Activated naive CD4-positive, alpha-beta T cell treated with anti-CD3 and anti-CD28 coated beads for 36 hours (primary cell): ENCODE measurements at regions not wholly inside any gene's neighbourhood (a gene's known extent, or its start where the extent isn't known, plus 50 kb on each side); places are given as distances from the start of the nearest gene placed in this dataset.

Experiments
- CTCF ChIA-PET: fragments of 350-600 bp; sonication (Branson Sonifier 250); formaldehyde crosslinking; loops from one replicate; lab custom pipeline; 2021; ENCODE audit warnings: antibody characterized with exemption; lab: Charles Lee
- DNase-seq: peaks from one replicate; pipeline ENCODE4 v3.0.0-alpha.2; 2020
- H3K27ac Mint-ChIP-seq: one replicate; pipeline ENCODE4 v1.8.0; 2021; ENCODE audit warnings: mild to moderate bottlenecking, mixed read lengths
- H3K27me3 Mint-ChIP-seq: one replicate; pipeline ENCODE4 v1.8.0; 2021; ENCODE audit warnings: low read depth, mixed read lengths
- H3K36me3 Mint-ChIP-seq: one replicate; pipeline ENCODE4 v1.8.0; 2021; ENCODE audit warnings: low read depth, mixed read lengths
- H3K4me1 Mint-ChIP-seq: one replicate; pipeline ENCODE4 v1.8.0; 2021; ENCODE audit warnings: low read depth, mixed read lengths
- H3K4me3 Mint-ChIP-seq: one replicate; pipeline ENCODE4 v1.8.0; 2021; ENCODE audit warnings: mild to moderate bottlenecking, moderate library complexity, mixed read lengths
- H3K9me3 Mint-ChIP-seq: one replicate; pipeline ENCODE4 v1.8.0; 2021; ENCODE audit warnings: mixed read lengths
- intact Hi-C: fragments of 100-400 bp; cut with micrococcal nuclease; formaldehyde crosslinking; loops from one replicate; pipeline ENCODE4 v1.15.1; 2023

DNA sequence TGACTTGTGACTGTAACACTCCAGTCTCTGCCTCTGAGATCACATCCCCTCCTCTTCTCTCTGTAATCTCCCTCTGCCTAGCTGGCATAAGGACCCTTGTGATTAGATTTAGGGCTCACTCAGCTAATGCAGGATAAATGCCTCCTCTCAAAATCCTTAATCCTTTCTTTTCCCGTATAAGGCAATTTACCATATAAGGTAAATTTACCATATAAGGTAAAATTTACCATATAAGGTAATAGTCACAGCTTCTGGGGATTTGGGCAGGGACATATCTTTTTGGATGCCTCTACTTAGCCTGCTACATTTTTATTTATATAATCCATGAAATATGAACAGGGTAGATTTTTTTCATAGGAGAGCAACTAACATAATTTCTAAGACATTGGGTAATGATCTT is 318.0 kb upstream of the PUM3 start:
- no peaks in the 10 kb centered on the region for H3K36me3 Mint-ChIP-seq
- H3K9me3 Mint-ChIP-seq = no peaks in the 10 kb centered on the region
- intact Hi-C loops = no loop called here
- CTCF ChIA-PET = no interaction called here
- H3K27ac Mint-ChIP-seq = no peak overlapping the region
- H3K4me1 Mint-ChIP-seq = no peaks in the 10 kb centered on the region
- no peak for DNase-seq
- peaks cover 13% of the 10 kb centered on the region for H3K27me3 Mint-ChIP-seq
- H3K4me3 Mint-ChIP-seq = no peak overlapping the region

DNA sequence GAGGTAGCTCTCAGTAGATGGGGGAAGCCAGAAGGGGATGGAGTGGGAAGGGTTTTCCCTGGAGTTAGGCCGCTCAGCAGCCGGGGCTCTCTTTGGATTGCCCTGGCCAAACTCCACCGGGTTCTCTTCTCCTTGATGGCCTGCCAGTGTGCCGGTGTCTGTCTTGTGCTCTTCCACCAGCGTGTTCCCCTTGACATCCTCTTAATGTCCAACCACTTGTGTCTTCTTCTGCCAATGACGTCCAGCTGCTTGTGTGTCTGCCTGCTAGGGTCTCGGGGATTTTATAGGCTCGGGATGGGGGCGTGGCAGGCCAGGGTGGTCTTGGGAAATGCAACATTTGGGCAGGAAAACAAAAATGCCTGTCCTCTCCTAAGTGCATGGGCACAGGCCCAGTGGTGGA is 313.1 kb upstream of the PUM3 start:
- Mint-ChIP-seq H3K27ac (no peak overlapping the region), H3K36me3 (no peaks in the 10 kb centered on the region), H3K27me3 (peaks cover 6% of the 10 kb centered on the region), H3K4me1 (no peaks in the 10 kb centered on the region), H3K9me3 (no peaks in the 10 kb centered on the region), H3K4me3 (no peak overlapping the region)
- CTCF ChIA-PET = no interaction called here
- DNase-seq = no peak
- intact Hi-C loops = no loop called here

DNA sequence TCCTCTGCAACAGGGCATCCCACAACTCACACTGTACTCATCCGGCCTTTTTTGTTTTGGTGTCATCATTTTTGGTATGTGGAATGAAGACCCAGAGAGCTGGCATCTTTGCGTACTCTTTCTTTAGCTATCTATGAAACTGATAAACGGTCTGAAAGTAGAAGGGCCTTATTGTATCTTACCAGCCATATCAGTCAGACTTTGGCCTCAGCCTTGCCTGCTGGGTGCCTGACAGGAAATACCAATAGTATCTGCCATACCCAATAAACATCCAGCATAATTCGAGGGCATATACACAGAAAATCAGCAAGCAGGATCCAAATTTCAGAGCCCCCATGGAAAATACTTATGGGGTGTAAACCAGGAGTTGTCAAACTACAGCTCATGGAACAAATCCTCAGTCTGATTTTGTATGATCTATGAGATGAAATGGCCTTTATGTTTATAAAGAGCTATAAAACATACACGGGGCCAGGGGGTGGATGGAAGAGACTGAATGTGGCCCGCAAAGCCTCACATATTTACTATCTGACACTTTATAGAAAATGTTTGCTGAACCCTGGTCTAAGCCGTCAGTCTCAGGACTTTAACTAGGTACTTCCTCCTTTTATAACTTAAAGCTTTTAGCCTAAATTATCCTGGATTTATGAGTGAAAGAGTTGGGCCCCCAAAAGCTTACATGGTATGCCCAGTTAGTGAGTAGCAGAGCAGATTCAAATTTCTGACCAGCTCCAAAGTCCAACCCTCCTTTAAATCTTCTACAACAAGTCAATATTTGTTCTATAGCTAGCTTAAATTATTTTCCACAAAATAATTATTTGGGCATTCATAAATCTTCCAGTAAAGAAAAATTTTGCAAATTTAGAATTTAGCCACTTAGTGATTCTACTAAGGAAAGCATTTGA is 308.0 kb upstream of the PUM3 start:
- no peak overlapping the region for H3K4me3 Mint-ChIP-seq
- CTCF ChIA-PET = no interaction called here
- no peaks in the 10 kb centered on the region for H3K4me1 Mint-ChIP-seq
- H3K27me3 Mint-ChIP-seq = peaks cover 2% of the 10 kb centered on the region
- H3K36me3 Mint-ChIP-seq = no peaks in the 10 kb centered on the region
- intact Hi-C loops = no loop called here
- DNase-seq = no peak
- H3K27ac Mint-ChIP-seq = no peak overlapping the region
- H3K9me3 Mint-ChIP-seq = no peaks in the 10 kb centered on the region

DNA sequence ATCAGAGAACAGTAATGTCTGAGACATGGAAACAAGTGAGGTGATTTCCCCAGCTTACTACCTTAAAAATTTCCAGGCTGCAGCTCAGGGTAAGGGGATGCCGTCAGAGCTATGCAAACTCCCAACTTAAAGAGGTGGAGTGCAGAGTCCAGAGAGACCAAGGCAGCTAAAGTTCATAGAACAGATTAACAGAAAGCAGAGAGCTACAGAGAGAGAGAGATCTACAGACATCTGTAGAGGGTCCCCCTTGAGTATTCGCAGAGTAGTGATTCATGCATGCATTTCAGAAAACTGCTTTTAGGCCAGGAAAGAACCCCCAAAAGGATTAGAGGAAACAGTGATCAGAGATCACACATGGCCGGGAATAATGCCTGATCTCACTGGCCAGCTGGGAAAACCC is 306.2 kb upstream of the PUM3 start:
- H3K9me3 Mint-ChIP-seq = no peaks in the 10 kb centered on the region
- intact Hi-C loops = no loop called here
- no peak overlapping the region for H3K4me3 Mint-ChIP-seq
- no peaks in the 10 kb centered on the region for H3K4me1 Mint-ChIP-seq
- H3K36me3 Mint-ChIP-seq = no peaks in the 10 kb centered on the region
- DNase-seq = no peak
- H3K27me3 Mint-ChIP-seq = no peaks in the 10 kb centered on the region
- H3K27ac Mint-ChIP-seq = no peak overlapping the region
- CTCF ChIA-PET = no interaction called here

DNA sequence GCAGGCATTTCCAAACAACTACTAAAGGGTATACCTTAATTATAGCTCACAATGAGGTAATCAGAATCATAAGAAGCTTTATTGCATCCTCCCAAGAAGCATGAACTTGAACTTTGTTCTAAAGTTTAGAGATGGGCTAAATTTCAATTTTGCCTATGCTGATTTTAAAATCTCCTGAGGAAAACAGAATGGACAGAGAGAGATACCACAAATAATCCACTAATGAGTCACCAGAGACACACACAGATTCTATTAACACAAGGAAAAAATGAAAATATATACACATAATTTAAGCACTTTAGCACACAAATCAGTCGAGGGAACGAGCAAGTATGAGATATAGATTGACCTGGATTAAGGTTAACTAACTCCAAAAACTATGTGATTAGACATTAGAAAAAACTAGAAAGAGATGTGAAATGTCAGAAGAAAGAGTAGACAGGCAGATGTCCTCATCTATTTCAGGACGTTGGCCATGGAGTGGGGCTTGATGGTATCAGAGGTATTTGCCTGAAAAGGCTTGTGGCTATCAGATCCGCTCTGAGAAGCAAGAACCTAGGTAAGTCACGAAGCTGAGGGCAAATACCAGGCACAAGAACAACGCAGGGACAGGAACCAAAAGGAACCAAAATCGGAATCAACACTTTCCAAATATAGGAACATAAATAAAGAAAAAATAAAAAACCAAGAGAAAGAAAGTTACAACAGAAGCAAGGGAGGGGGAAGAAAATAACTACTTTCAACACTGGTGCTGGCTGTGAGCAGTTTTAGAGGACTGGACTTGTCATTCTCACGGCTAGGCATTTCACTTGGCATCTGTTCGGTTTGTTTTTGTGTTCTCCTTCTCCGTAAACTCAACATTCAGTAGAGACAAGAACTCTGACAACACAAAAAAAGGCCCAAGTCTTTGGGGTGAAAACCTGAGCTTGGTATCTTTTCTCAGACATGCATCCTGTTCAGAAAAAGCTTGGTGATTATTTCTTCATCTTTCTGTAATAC is 294.6 kb upstream of the PUM3 start:
- H3K4me1 Mint-ChIP-seq = no peaks in the 10 kb centered on the region
- peaks cover 14% of the 10 kb centered on the region for H3K27me3 Mint-ChIP-seq
- intact Hi-C loops = no loop called here
- no peak overlapping the region for H3K27ac Mint-ChIP-seq
- CTCF ChIA-PET = no interaction called here
- H3K9me3 Mint-ChIP-seq = peaks cover 6% of the 10 kb centered on the region
- no peaks in the 10 kb centered on the region for H3K36me3 Mint-ChIP-seq
- H3K4me3 Mint-ChIP-seq = no peak overlapping the region
- no peak for DNase-seq

DNA sequence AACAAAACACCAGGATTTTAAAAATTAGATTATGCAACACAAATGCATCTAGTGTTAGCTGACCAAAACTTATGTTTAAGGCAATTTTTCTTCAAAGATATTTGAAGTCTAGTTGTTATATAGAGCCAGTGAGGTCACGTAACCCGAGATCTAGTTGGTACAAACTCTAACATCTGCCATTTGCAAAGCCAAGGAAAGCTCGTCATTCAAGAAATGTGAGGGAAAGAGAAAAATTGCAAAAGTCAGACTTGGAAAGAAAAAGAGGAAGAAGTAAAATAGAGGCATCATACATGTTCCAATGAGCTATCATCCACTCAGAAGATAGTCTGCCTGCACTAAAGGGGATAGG is 293.4 kb upstream of the PUM3 start:
- DNase-seq = no peak
- Mint-ChIP-seq H3K4me3 (no peak overlapping the region), H3K36me3 (no peaks in the 10 kb centered on the region), H3K27ac (no peak overlapping the region), H3K4me1 (no peaks in the 10 kb centered on the region), H3K27me3 (peaks cover 14% of the 10 kb centered on the region), H3K9me3 (peaks cover under 1% of the 10 kb centered on the region)
- intact Hi-C loops = no loop called here
- CTCF ChIA-PET = no interaction called here

DNA sequence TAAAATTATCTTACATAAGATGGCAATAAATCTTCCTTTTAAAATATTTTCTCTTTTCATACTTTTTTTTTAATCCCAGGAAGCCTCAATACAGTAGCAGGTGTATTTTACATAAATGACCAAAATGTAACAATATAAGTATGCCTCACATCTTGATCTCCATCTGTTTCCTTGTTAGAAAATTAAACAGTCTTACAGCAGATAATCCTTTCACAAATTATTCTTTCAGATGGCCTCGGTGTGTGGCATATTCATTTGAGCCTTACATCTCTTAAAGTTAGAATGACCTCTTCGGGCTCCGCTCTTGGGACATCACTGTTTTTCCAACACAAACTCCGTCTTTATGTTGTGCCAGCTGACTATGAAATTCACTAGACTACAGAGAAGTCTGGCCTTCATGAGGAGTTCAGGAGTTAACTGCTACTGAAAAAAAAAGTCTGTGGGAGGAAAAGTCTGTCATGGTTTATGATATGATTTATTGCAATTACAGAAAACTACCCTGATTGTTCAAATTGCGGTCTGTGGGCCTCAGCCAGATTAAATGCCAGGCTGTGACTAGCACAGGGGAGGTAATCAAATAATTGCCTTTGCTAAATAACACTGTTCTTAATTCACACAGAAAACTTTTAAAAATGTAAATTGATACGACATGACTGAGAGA is 292.9 kb upstream of the PUM3 start:
- no peak for DNase-seq
- H3K36me3 Mint-ChIP-seq = no peaks in the 10 kb centered on the region

DNA sequence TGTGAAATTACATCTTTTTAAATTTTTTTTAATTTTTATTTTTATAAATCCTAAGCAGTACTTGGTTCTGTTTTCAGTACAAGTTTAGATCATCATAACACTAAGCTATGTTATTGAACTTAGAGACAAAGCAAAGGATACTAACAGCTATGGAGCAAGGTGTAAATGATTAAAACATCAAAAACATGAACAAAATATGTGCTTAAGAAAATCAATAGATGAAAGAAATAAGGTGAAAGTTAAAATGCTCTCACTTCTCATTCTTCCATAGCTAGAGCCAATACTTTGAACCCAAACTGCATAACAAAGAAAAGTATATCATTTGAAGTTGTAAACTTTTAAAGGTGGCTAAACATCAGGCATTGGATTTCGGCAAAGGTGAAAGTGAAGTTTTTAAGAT is 292.3 kb upstream of the PUM3 start:
- CTCF ChIA-PET = no interaction called here
- Mint-ChIP-seq H3K4me3 (no peak overlapping the region), H3K27me3 (peaks cover 21% of the 10 kb centered on the region), H3K36me3 (no peaks in the 10 kb centered on the region), H3K9me3 (no peaks in the 10 kb centered on the region), H3K4me1 (no peaks in the 10 kb centered on the region), H3K27ac (no peak overlapping the region)
- DNase-seq = no peak
- intact Hi-C loops = no loop called here

More for the DNA sequence above, 292.9 kb upstream of the PUM3 start:
- CTCF ChIA-PET = no interaction called here
- Mint-ChIP-seq H3K4me3 (no peak overlapping the region), H3K27ac (no peak overlapping the region), H3K27me3 (peaks cover 17% of the 10 kb centered on the region), H3K9me3 (no peaks in the 10 kb centered on the region), H3K4me1 (no peaks in the 10 kb centered on the region)
- intact Hi-C loops = no loop called here

DNA sequence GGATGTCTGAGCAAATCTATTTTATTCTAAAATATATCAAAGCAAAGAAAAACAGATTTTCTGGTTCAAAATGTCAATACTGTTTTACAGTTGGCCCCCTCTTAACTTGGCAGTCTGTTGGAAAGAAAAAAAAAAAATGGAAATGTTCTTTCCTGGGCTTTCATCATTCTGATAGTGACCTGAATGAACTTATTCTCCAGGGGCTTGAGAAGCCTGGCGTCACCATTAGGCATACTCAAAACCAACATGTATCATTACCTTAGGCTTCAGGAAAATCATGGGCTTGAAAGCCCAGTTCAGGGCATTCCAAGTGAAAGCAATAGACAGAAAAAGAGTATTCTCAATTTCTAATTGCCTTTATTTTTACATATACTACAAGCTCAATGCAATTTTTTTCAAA is 283.7 kb upstream of the PUM3 start:
- Mint-ChIP-seq H3K36me3 (no peaks in the 10 kb centered on the region), H3K4me3 (no peak overlapping the region), H3K27ac (no peak overlapping the region), H3K9me3 (no peaks in the 10 kb centered on the region), H3K27me3 (peaks cover 30% of the 10 kb centered on the region), H3K4me1 (no peaks in the 10 kb centered on the region)
- CTCF ChIA-PET = no interaction called here
- no peak for DNase-seq
- intact Hi-C loops = no loop called here

DNA sequence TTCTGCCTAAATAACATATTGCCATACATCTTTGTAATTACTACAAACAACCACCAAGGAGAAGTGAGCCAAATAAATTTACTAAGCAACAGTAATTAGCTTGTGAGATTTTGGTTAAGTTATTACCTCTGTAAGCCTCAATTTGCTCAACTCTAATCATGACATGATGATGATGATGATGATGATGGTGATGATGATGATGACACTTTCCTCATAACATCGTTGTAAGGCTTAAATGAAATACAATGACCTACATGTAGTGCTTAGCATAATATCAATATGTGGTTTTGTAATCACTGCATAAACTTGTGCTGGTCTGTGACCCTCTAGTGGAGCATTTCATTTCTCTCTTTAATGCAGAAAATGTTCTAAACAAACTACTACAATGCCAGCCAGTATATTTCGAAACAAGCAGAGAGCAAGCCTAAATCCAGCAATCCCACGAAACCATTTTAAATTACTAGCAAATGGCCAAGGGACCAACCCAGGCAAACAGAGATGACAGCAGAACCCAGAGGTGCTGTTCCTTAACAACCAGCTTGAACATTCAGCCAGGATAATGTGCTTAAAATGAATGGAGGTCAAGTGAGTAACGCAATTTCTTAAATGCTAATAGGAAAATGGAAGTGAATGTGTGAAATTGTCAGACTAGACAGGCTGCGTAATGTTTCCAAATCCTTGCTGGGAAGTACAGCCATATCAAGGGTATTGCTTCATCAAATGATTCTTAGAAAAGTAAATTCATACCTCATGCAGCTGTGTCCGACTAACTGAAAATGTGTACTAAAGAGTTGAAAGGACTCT is 281.9 kb upstream of the PUM3 start:
- H3K27me3 Mint-ChIP-seq = peaks cover 26% of the 10 kb centered on the region
- H3K4me1 Mint-ChIP-seq = no peaks in the 10 kb centered on the region
- no peak for DNase-seq
- intact Hi-C loops = no loop called here
- CTCF ChIA-PET = no interaction called here
- no peaks in the 10 kb centered on the region for H3K9me3 Mint-ChIP-seq
- H3K36me3 Mint-ChIP-seq = no peaks in the 10 kb centered on the region
- H3K27ac Mint-ChIP-seq = no peak overlapping the region
- no peak overlapping the region for H3K4me3 Mint-ChIP-seq

DNA sequence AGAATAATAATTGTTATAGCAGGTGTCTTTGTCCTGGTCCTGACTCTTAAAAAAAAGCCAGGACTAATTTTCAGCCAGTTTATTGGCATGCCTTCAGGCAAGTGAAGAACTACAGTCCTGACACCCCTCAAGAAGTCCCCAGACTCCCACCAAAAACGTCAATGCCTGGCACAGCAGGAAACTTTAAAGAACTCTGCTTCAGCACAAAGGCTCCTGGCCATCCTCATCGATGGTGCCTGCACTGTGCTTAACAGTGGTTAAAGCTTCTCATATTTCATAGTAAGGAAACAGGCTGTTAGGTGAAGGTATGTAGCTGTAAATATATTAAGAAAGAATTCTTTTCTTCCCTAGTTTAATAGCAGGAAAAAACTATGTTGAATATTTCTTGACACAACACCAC is 280.1 kb upstream of the PUM3 start:
- CTCF ChIA-PET = no interaction called here
- H3K36me3 Mint-ChIP-seq = no peaks in the 10 kb centered on the region
- intact Hi-C loops = no loop called here
- H3K4me1 Mint-ChIP-seq = no peaks in the 10 kb centered on the region
- H3K27ac Mint-ChIP-seq = no peak overlapping the region
- no peak overlapping the region for H3K4me3 Mint-ChIP-seq
- no peak for DNase-seq
- H3K9me3 Mint-ChIP-seq = no peaks in the 10 kb centered on the region
- peaks cover 16% of the 10 kb centered on the region for H3K27me3 Mint-ChIP-seq

DNA sequence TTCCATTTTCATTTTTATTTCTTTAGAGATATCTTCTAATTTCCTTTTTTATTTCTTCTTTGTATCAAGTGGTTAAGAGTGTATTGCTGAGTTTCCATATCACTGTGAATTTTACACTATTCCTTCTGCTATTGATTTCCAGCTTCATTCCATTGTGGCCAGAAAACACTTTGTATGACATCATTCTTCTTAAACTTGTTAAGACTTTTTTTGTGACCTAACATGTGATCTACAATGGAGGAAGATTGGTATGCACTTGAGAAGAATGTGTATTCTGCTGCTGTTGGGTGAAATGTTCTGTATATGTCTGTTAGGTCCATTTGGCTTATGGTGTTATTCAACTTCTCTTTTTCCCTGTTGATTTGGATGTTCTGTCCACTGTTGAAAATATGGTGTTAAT is 274.2 kb upstream of the PUM3 start:
- Mint-ChIP-seq H3K4me1 (no peaks in the 10 kb centered on the region), H3K4me3 (no peak overlapping the region), H3K27ac (no peak overlapping the region), H3K27me3 (peaks cover 3% of the 10 kb centered on the region), H3K9me3 (peaks cover 12% of the 10 kb centered on the region), H3K36me3 (no peaks in the 10 kb centered on the region)
- intact Hi-C loops = no loop called here
- DNase-seq = no peak
- CTCF ChIA-PET = no interaction called here
